ENCODE measurements at regions not wholly inside any gene's neighbourhood (a gene's known extent, or its start where the extent isn't known, plus 50 kb on each side); places are given as distances from the start of the nearest gene placed in this dataset.

- Histone ChIP-seq H3K4me1 (no peaks in the 10 kb centered on the region), H3K4me3 (no peak overlapping the region), H3K27me3 (no peaks in the 10 kb centered on the region), H3K36me3 (no peaks in the 10 kb centered on the region), H3K27ac (no peak overlapping the region), H3K9me3 (no peaks in the 10 kb centered on the region)
- intact Hi-C loops (cut with DNase I) = no loop called here
- no peak for DNase-seq
- TF ChIP-seq CTCF (IDR thresholded peaks at IDR 0.05) = no peak
- no peak for FAIRE-seq
- 39 to 47% methylated on average over 2 of the region's 2 CpGs for whole genome bisulfite sequencing, 2 donors
- no peak for ATAC-seq
Observed at GRCh38 chr6:68239034-68239433, 396.0 kb upstream of the ADGRB3 start.

- Histone ChIP-seq H3K27ac (no peak overlapping the region), H3K9me3 (no peaks in the 10 kb centered on the region), H3K4me1 (no peaks in the 10 kb centered on the region), H3K4me3 (no peak overlapping the region), H3K27me3 (no peaks in the 10 kb centered on the region), H3K36me3 (no peaks in the 10 kb centered on the region)
- no peak for FAIRE-seq
- TF ChIP-seq CTCF (IDR thresholded peaks at IDR 0.05) = no peak
- no peak for DNase-seq
- intact Hi-C loops (cut with DNase I) = no loop called here
- ATAC-seq = no peak
- WGBS, 2 donors = 9 to 18% methylated on average over 1 of the region's 1 CpG
Observed at GRCh38 chr6:68238097-68238601, 396.9 kb upstream of the ADGRB3 start.

GRCh38 chr6:68237205-68237604, 397.9 kb upstream of the ADGRB3 start:
- DNase-seq (no peak), FAIRE-seq (no peak), ATAC-seq (no peak)
- H3K9me3 ChIP-seq = no peaks in the 10 kb centered on the region
- intact Hi-C loops (cut with DNase I) = no loop called here
- no peak overlapping the region for H3K27ac ChIP-seq
- no peaks in the 10 kb centered on the region for H3K27me3 ChIP-seq
- TF ChIP-seq CTCF (IDR thresholded peaks at IDR 0.05) = no peak
- H3K4me3 ChIP-seq = no peak overlapping the region
- H3K4me1 ChIP-seq = no peaks in the 10 kb centered on the region
- H3K36me3 ChIP-seq = no peaks in the 10 kb centered on the region
- 54 to 82% methylated on average over 6 of the region's 6 CpGs for WGBS, 2 donors

- Histone ChIP-seq H3K9me3 (no peaks in the 10 kb centered on the region), H3K36me3 (no peaks in the 10 kb centered on the region), H3K27ac (no peak overlapping the region), H3K27me3 (no peaks in the 10 kb centered on the region), H3K4me3 (no peak overlapping the region), H3K4me1 (no peaks in the 10 kb centered on the region)
- no peak for ATAC-seq
- DNase-seq = no peak
- no peak for TF ChIP-seq CTCF (IDR thresholded peaks at IDR 0.05)
- FAIRE-seq = no peak
- 10 to 15% methylated on average over 1 of the region's 1 CpG for WGBS, 2 donors
- intact Hi-C loops (cut with DNase I) = no loop called here
Observed at GRCh38 chr6:68235326-68235784, 399.7 kb upstream of the ADGRB3 start.

GRCh38 chr6:68233623-68234022, 401.5 kb upstream of the ADGRB3 start:
- no peak overlapping the region for H3K4me3 ChIP-seq
- no peaks in the 10 kb centered on the region for H3K9me3 ChIP-seq
- 56 to 75% methylated on average over 2 of the region's 2 CpGs for WGBS, 2 donors
- H3K36me3 ChIP-seq = no peaks in the 10 kb centered on the region
- intact Hi-C loops (cut with DNase I) = no loop called here
- DNase-seq (no peak), ATAC-seq (no peak), FAIRE-seq (no peak)
- no peak overlapping the region for H3K27ac ChIP-seq
- H3K4me1 ChIP-seq = no peaks in the 10 kb centered on the region
- no peak for TF ChIP-seq CTCF (IDR thresholded peaks at IDR 0.05)
- H3K27me3 ChIP-seq = no peaks in the 10 kb centered on the region

Data from pancreas (tissue), 10 donors.